ENCODE measurements at regions not wholly inside any gene's neighbourhood (a gene's known extent, or its start where the extent isn't known, plus 50 kb on each side); places are given as distances from the start of the nearest gene placed in this dataset.

- no peak overlapping the region for H3K4me3 Mint-ChIP-seq
- H3K27me3 Mint-ChIP-seq: no peaks in the 10 kb centered on the region
- no peaks in the 10 kb centered on the region for H3K9me3 Mint-ChIP-seq
- H3K36me3 Mint-ChIP-seq: no peaks in the 10 kb centered on the region
- peaks cover 6% of the 10 kb centered on the region for H3K4me1 Mint-ChIP-seq
- no peak overlapping the region for H3K27ac Mint-ChIP-seq
Observed at GRCh38 chr3:115420086-115420485, 203.2 kb upstream of the GAP43 start.

- H3K27ac Mint-ChIP-seq: no peak overlapping the region
- peaks cover 6% of the 10 kb centered on the region for H3K4me1 Mint-ChIP-seq
- H3K36me3 Mint-ChIP-seq: no peaks in the 10 kb centered on the region
- H3K9me3 Mint-ChIP-seq: no peaks in the 10 kb centered on the region
- no peaks in the 10 kb centered on the region for H3K27me3 Mint-ChIP-seq
- H3K4me3 Mint-ChIP-seq: no peak overlapping the region
Observed at GRCh38 chr3:115423170-115423569, 200.1 kb upstream of the GAP43 start.

- no peaks in the 10 kb centered on the region for H3K4me1 Mint-ChIP-seq
- H3K4me3 Mint-ChIP-seq: no peak overlapping the region
- H3K36me3 Mint-ChIP-seq: no peaks in the 10 kb centered on the region
- H3K27me3 Mint-ChIP-seq: no peaks in the 10 kb centered on the region
- H3K27ac Mint-ChIP-seq: no peak overlapping the region
- no peaks in the 10 kb centered on the region for H3K9me3 Mint-ChIP-seq
Observed at GRCh38 chr3:115428841-115429240, 194.5 kb upstream of the GAP43 start.

- Mint-ChIP-seq H3K27me3 (no peaks in the 10 kb centered on the region), H3K27ac (no peak overlapping the region), H3K36me3 (no peaks in the 10 kb centered on the region), H3K4me3 (no peak overlapping the region), H3K4me1 (no peaks in the 10 kb centered on the region), H3K9me3 (no peaks in the 10 kb centered on the region)
Observed at GRCh38 chr3:115436767-115437301, 186.5 kb upstream of the GAP43 start.

- Mint-ChIP-seq H3K36me3 (no peaks in the 10 kb centered on the region), H3K4me1 (no peaks in the 10 kb centered on the region), H3K9me3 (no peaks in the 10 kb centered on the region), H3K27me3 (no peaks in the 10 kb centered on the region), H3K27ac (no peak overlapping the region), H3K4me3 (no peak overlapping the region)
Observed at GRCh38 chr3:115438799-115439198, 184.5 kb upstream of the GAP43 start.

- Mint-ChIP-seq H3K36me3 (no peaks in the 10 kb centered on the region), H3K9me3 (no peaks in the 10 kb centered on the region), H3K27ac (no peak overlapping the region), H3K4me3 (no peak overlapping the region), H3K4me1 (no peaks in the 10 kb centered on the region), H3K27me3 (no peaks in the 10 kb centered on the region)
Observed at GRCh38 chr3:115445559-115445958, 177.8 kb upstream of the GAP43 start.

GRCh38 chr3:115448851-115449250 lies 174.5 kb upstream of the GAP43 start:
- no peak overlapping the region for H3K4me3 Mint-ChIP-seq
- H3K27me3 Mint-ChIP-seq: peaks cover 2% of the 10 kb centered on the region
- H3K36me3 Mint-ChIP-seq: no peaks in the 10 kb centered on the region
- no peak overlapping the region for H3K27ac Mint-ChIP-seq
- no peaks in the 10 kb centered on the region for H3K9me3 Mint-ChIP-seq
- H3K4me1 Mint-ChIP-seq: no peaks in the 10 kb centered on the region

GRCh38 chr3:115450036-115450435 lies 173.3 kb upstream of the GAP43 start:
- H3K4me1 Mint-ChIP-seq: no peaks in the 10 kb centered on the region
- no peak overlapping the region for H3K4me3 Mint-ChIP-seq
- H3K27me3 Mint-ChIP-seq: peaks cover 2% of the 10 kb centered on the region
- H3K9me3 Mint-ChIP-seq: peaks cover 7% of the 10 kb centered on the region
- H3K27ac Mint-ChIP-seq: no peak overlapping the region
- no peaks in the 10 kb centered on the region for H3K36me3 Mint-ChIP-seq

- Mint-ChIP-seq H3K4me3 (no peak overlapping the region), H3K36me3 (no peaks in the 10 kb centered on the region), H3K27ac (no peak overlapping the region), H3K27me3 (no peaks in the 10 kb centered on the region), H3K9me3 (peaks cover 7% of the 10 kb centered on the region), H3K4me1 (no peaks in the 10 kb centered on the region)
Observed at GRCh38 chr3:115464036-115464435, 159.3 kb upstream of the GAP43 start.

- H3K27me3 Mint-ChIP-seq: no peaks in the 10 kb centered on the region
- H3K36me3 Mint-ChIP-seq: no peaks in the 10 kb centered on the region
- peaks cover 4% of the 10 kb centered on the region for H3K9me3 Mint-ChIP-seq
- H3K4me1 Mint-ChIP-seq: no peaks in the 10 kb centered on the region
- no peak overlapping the region for H3K27ac Mint-ChIP-seq
- H3K4me3 Mint-ChIP-seq: no peak overlapping the region
Observed at GRCh38 chr3:115469649-115470048, 153.7 kb upstream of the GAP43 start.

- Mint-ChIP-seq H3K4me3 (no peak overlapping the region), H3K4me1 (no peaks in the 10 kb centered on the region), H3K27me3 (no peaks in the 10 kb centered on the region), H3K9me3 (no peaks in the 10 kb centered on the region), H3K27ac (no peak overlapping the region), H3K36me3 (no peaks in the 10 kb centered on the region)
Observed at GRCh38 chr3:115470254-115470653, 153.1 kb upstream of the GAP43 start.

GRCh38 chr3:115475178-115476041 lies 147.9 kb upstream of the GAP43 start:
- H3K27me3 Mint-ChIP-seq: no peaks in the 10 kb centered on the region
- no peaks in the 10 kb centered on the region for H3K9me3 Mint-ChIP-seq
- H3K4me3 Mint-ChIP-seq: no peak overlapping the region
- H3K36me3 Mint-ChIP-seq: no peaks in the 10 kb centered on the region
- H3K27ac Mint-ChIP-seq: no peak overlapping the region
- no peaks in the 10 kb centered on the region for H3K4me1 Mint-ChIP-seq

- no peak overlapping the region for H3K27ac Mint-ChIP-seq
- H3K4me1 Mint-ChIP-seq: no peaks in the 10 kb centered on the region
- no peaks in the 10 kb centered on the region for H3K36me3 Mint-ChIP-seq
- no peaks in the 10 kb centered on the region for H3K9me3 Mint-ChIP-seq
- H3K4me3 Mint-ChIP-seq: no peak overlapping the region
- H3K27me3 Mint-ChIP-seq: no peaks in the 10 kb centered on the region
Observed at GRCh38 chr3:115476472-115476871, 146.8 kb upstream of the GAP43 start.

GRCh38 chr3:115478359-115478758 lies 145.0 kb upstream of the GAP43 start:
- Mint-ChIP-seq H3K4me1 (no peaks in the 10 kb centered on the region), H3K27ac (no peak overlapping the region), H3K36me3 (no peaks in the 10 kb centered on the region), H3K4me3 (no peak overlapping the region), H3K9me3 (peaks cover 3% of the 10 kb centered on the region), H3K27me3 (peaks cover 1% of the 10 kb centered on the region)

- no peaks in the 10 kb centered on the region for H3K4me1 Mint-ChIP-seq
- H3K36me3 Mint-ChIP-seq: no peaks in the 10 kb centered on the region
- peaks cover 3% of the 10 kb centered on the region for H3K9me3 Mint-ChIP-seq
- H3K27ac Mint-ChIP-seq: no peak overlapping the region
- H3K27me3 Mint-ChIP-seq: peaks cover 3% of the 10 kb centered on the region
- no peak overlapping the region for H3K4me3 Mint-ChIP-seq
Observed at GRCh38 chr3:115486880-115487279, 136.4 kb upstream of the GAP43 start.

- H3K4me1 Mint-ChIP-seq: no peaks in the 10 kb centered on the region
- H3K4me3 Mint-ChIP-seq: no peak overlapping the region
- H3K27me3 Mint-ChIP-seq: peaks cover 2% of the 10 kb centered on the region
- H3K36me3 Mint-ChIP-seq: no peaks in the 10 kb centered on the region
- H3K27ac Mint-ChIP-seq: no peak overlapping the region
- H3K9me3 Mint-ChIP-seq: no peaks in the 10 kb centered on the region
Observed at GRCh38 chr3:115487968-115488367, 135.3 kb upstream of the GAP43 start.

GRCh38 chr3:115488409-115488808 lies 134.9 kb upstream of the GAP43 start:
- Mint-ChIP-seq H3K27ac (no peak overlapping the region), H3K36me3 (no peaks in the 10 kb centered on the region), H3K9me3 (no peaks in the 10 kb centered on the region), H3K4me1 (no peaks in the 10 kb centered on the region), H3K4me3 (no peak overlapping the region), H3K27me3 (peaks cover 2% of the 10 kb centered on the region)

Measured in activated naive CD4-positive, alpha-beta T cell treated with anti-CD3 and anti-CD28 coated beads, Interleukin-2, amount 50 U/mL, for 24 hours (primary cell).